Psoas muscle (tissue), 7 donors: ENCODE measurements at regions not wholly inside any gene's neighbourhood (a gene's known extent, or its start where the extent isn't known, plus 50 kb on each side); places are given as distances from the start of the nearest gene placed in this dataset.

Experiments
- ATAC-seq, 4 donors: fragments of 200-7000 bp; cut with Tn5 transposase; one replicate each; pipeline ENCODE4 v1.9.1; 2020; ENCODE audit warnings: moderate library complexity in 3 of 4, mild to moderate bottlenecking in 2 of 4
- DNase-seq, 2 donors: peaks; one replicate each; pipeline ENCODE4 v3.0.0-alpha.2; 2020
- H3K27ac ChIP-seq: fragments of 200-600 bp; one replicate; pipeline ENCODE4 v1.8.0; 2022
- H3K27me3 ChIP-seq, 3 donors: fragments of 200-600 bp in 1 of 3; one replicate each; pipeline versions ENCODE4 v1.6.1 to v1.8.0; 2013 to 2022; ENCODE audit warnings: low read length in 2 of 3, mild to moderate bottlenecking in 2 of 3, moderate library complexity in 1 of 3; ENCODE audit not compliant: insufficient read depth in 3 of 3
- H3K36me3 ChIP-seq, 2 donors: fragments of 200-600 bp in 1 of 2; one replicate each; pipeline versions ENCODE4 v1.6.1 to v1.8.0; 2013 to 2022; ENCODE audit warnings: low read depth in 1 of 2, mild to moderate bottlenecking in 1 of 2, moderate library complexity in 1 of 2; ENCODE audit not compliant: insufficient read depth in 1 of 2
- H3K4me1 ChIP-seq: fragments of 200-600 bp; one replicate; pipeline ENCODE4 v1.8.0; 2022
- H3K4me3 ChIP-seq: fragments of 200-600 bp; one replicate; pipeline ENCODE4 v1.8.0; 2022; ENCODE audit warnings: mild to moderate bottlenecking
- H3K9me3 ChIP-seq: fragments of 200-600 bp; one replicate; pipeline ENCODE4 v1.8.0; 2022
- CTCF ChIP-seq: fragments of 200-600 bp; IDR thresholded peaks from one replicate; pipeline ENCODE4 v1.8.0; 2022; ENCODE audit warnings: antibody characterized with exemption
- WGBS, 3 donors: extraction: QIAGEN DNeasy Blood & Tissue Kit; methylation state at CpG; one replicate each; pipeline versions ENCODE4 v1.1.6 to v1.1.7; 2013; 5-methylcytosine and 5-hydroxymethylcytosine counted together
- intact Hi-C, 2 donors: fragments of 100-400 bp; cut with DNase I; formaldehyde crosslinking; loops; one replicate each; pipeline versions ENCODE4 v1.11.0 to v1.14.2; 2022
- donor health status: healthy with polysubstance abuse.
- donor health status: DM: no; HTN: no; CAD: no; lungs with moderate emphysema.
- donor health status: Bipolar disorder and iron deficiency.
- donor health status: healthy.
- donor health status: DM: yes; HTN: yes; CAD: no.
- donor health status: DM: no; HTN: no; CAD: no.
- donor health status: DM: yes; HTN: yes; CAD: no.

GRCh38 chr1:4048921-4049320 lies 148.8 kb upstream of the C1orf174 start:
- Histone ChIP-seq H3K36me3 (no peaks in the 10 kb centered on the region), H3K4me3 (no peak overlapping the region), H3K9me3 (no peaks in the 10 kb centered on the region), H3K4me1 (no peaks in the 10 kb centered on the region), H3K27ac (no peak overlapping the region), H3K27me3 (peaks cover 0 to 27% (median 3%) of the 10 kb centered on the region in 3 donors)
- no peak for ATAC-seq
- 23 to 25% (median 25%) methylated on average over 9 of the region's 9 CpGs for WGBS, 3 donors
- DNase-seq: no peak
- intact Hi-C loops: no loop called here
- no peak for TF ChIP-seq CTCF

GRCh38 chr1:4050998-4051397 lies 150.9 kb upstream of the C1orf174 start:
- 52 to 59% (median 57%) methylated on average over 12 of the region's 12 CpGs for WGBS, 3 donors
- ATAC-seq: no peak
- Histone ChIP-seq H3K9me3 (no peaks in the 10 kb centered on the region), H3K36me3 (no peaks in the 10 kb centered on the region), H3K27ac (no peak overlapping the region), H3K4me3 (no peak overlapping the region), H3K4me1 (no peaks in the 10 kb centered on the region), H3K27me3 (peaks cover 0 to 26% (median 3%) of the 10 kb centered on the region in 3 donors)
- DNase-seq: no peak
- TF ChIP-seq CTCF: no peak
- intact Hi-C loops: no loop called here

- H3K27ac ChIP-seq: no peak overlapping the region
- no peaks in the 10 kb centered on the region for H3K4me1 ChIP-seq
- intact Hi-C loops: no loop called here
- ATAC-seq (no peak), DNase-seq (no peak)
- no peak for TF ChIP-seq CTCF
- 80 to 85% (median 81%) methylated on average over 6 of the region's 6 CpGs for WGBS, 3 donors
- H3K4me3 ChIP-seq: no peak overlapping the region
- H3K9me3 ChIP-seq: no peaks in the 10 kb centered on the region
- H3K27me3 ChIP-seq: peaks cover 0 to 17% (median 3%) of the 10 kb centered on the region in 3 donors
- no peaks in the 10 kb centered on the region for H3K36me3 ChIP-seq
Observed at GRCh38 chr1:4052657-4053056, 152.6 kb upstream of the C1orf174 start.

DNA sequence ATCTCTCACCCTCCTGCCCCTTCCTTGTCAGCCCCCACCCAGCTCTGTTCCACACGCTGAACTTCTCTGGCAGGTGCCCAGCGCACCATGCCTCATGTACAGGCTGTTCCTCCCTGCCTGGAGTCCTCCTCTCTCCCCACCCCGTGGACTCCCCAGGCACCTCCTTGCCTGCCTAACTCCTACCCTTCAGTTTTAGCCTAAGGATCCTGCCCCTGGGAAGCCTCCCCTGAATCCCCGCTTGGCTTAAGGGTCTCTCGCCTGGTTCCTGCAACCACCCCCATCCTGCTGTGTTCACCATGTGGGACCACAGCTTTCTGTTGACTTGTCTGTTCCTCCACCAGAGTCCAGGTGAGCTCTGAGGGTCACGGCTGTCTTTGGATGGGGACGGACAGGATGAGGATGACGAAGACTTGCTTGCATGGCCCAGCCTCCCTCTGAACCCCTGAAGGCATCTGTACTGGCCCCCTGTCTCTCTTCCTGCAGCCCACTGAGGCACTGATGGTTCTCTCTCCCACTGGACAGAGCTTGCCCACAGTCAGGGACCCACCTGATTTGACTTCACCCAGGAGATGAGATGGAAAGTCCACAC lies 153.2 kb upstream of the C1orf174 start:
- peaks cover 0 to 11% (median 3%) of the 10 kb centered on the region in 3 donors for H3K27me3 ChIP-seq

More for the DNA sequence above, 153.2 kb upstream of the C1orf174 start:
- Histone ChIP-seq H3K36me3 (no peaks in the 10 kb centered on the region), H3K4me3 (no peak overlapping the region), H3K27ac (no peak overlapping the region), H3K9me3 (no peaks in the 10 kb centered on the region), H3K4me1 (no peaks in the 10 kb centered on the region)
- 81 to 87% (median 86%) methylated on average over 8 of the region's 8 CpGs for WGBS, 3 donors
- ATAC-seq (no peak), DNase-seq (no peak)
- TF ChIP-seq CTCF: no peak
- intact Hi-C loops: no loop called here
